ENCODE measurements at regions not wholly inside any gene's neighbourhood (a gene's known extent, or its start where the extent isn't known, plus 50 kb on each side); places are given as distances from the start of the nearest gene placed in this dataset.
"Not testable (repeated sequence)": the region's sequence is repeated elsewhere in the genome, so short reads cannot be mapped to it uniquely, and the experiment has no call there.

DNA sequence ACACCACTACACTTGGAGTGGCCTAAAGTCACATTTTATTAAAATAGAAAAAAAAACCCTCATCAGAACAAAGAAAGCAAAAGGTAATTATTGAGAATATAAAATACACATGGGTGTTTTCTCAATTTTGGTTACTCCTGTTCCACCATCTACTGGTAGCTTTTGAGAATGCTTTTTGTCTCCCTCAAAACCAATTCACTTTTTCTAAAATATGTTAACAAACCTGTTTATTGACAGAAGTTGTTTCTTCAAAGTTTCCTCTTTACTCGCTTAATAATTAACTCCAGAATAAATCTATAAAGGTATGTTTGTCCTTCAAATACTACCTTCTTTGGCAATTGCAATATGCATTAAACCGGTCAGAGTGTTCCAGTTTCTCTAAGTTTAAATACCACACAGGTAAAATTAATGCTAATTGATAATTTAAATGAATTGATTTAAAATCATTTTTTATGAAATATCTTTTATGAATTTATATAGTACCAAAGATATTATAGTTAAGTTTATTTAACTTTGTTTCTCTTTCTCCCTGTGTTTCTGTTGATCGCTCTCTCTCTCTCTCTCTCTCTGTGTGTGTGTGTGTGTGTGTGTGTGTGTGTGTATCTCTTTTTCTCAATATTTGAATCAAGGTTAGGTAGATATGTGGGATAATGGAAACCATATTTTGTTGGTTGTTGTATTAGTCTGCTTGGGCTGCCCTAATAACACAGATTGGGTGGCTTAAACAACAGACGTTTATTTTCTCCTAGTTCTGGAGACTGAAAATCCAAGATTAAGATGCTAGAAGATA, 487.4 kb downstream of the PRDM9 start:
- DNase-seq, result no peak

DNA sequence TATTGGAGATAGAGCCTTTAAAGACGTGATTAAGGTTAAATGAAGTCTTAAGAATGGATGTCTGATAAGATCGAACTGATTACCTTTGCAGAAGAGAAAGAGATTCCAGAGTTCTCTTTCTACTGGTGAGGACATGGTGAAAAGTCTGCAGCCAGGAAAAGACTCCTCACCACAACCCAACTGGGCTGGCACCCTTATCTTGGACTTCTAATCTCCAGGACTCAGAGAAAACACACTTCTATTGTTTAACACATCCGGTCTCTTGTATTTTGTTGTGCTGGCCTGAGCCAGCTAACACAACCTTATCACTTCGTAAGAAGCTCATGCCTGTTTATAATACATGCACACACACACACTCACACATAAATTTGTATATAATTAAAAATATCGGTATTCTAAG, 489.1 kb downstream of the PRDM9 start:
- no peak for DNase-seq

DNA sequence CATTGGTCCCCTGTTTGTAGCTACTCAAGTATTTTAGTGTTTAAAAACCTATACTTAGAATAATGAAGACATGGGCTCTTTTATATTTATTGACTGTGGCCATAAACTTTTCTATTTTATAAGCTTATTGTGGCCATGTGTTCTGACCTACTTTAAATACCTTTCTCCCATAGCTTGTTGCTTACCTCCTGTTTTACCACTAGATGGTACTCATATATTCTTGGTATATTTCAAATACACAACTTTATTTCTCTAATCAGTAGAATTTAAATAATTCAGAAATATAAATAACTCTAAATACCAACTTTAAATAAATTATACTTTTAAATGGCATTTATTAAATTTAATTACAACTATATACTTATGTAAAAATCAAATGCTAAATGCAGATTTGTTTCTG, 498.0 kb downstream of the PRDM9 start:
- DNase-seq, result no peak

DNA sequence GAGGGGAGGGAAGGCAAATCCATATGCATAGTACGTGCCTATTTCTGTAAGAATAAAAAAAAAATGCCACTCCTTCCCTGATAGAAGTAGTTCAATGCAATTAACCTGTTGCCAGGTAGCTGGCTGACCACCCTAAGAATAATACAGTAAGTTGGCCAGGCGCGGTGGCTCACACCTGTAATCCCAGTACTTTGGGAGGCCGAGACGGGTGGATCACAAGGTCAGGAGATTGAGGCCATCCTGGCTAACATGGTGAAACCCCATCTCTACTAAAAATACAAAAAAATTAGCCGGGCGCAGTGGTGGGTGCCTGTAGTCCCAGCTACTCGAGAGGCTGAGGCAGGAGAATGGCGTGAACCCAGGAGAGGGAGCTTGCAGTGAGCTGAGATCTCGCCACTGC, 510.3 kb downstream of the PRDM9 start:
- DNase-seq, result not testable (repeated sequence)

DNA sequence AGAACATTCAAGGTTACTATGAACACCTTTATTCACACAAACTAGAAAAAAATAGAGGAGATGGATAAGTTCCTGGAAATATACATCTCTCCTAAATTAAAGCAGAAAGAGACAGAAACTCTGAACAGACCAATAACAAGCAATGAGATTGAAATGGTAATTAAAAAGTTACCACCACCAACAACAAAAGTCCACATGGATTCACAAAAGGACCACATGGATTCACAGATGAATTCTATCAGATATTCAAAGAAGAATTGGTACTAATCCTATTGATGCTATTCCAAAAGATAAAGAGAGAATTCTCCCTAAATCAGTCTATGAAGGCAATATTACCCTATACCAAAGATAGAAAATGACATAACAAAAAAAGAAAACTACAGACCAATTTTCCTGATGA, 518.9 kb downstream of the PRDM9 start:
- no peak for DNase-seq

DNA sequence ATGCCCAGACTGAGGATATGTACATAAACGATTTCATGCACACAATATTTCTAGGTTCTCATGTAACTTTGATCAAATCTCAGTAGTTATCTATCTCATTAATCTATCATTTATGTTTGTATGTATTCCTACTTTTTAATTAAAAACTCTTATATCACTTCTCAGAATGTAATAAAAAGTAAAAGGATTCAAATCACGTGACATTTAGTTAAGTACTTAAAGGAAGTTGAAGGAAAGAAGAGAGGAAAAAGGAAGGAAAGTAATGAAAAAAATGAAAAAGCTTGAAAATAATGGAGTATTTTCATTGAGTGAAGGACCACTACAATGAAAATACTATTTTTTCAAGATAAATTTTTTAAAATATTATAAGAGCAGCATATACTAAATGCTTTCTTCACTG, 535.3 kb downstream of the PRDM9 start:
- DNase-seq, result no peak

DNA sequence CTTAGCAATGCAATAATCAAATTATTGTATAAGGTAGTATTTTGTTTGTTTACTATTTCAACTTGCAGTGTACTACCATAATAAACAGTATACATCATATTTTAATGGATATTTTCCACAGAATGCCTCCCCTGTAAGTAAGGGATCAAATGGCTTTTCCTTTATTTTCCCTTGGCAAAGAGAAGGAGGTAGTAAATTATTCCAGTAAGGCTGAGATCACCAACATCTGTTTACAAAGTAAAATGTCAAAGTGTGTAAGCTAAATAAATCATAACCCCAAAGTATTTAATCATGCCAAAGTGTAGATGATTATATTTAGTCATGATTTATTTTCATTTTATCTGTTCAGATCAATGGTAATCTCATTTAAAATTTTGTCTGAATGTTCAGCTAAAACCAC, 537.6 kb downstream of the PRDM9 start:
- DNase-seq, result no peak

DNA sequence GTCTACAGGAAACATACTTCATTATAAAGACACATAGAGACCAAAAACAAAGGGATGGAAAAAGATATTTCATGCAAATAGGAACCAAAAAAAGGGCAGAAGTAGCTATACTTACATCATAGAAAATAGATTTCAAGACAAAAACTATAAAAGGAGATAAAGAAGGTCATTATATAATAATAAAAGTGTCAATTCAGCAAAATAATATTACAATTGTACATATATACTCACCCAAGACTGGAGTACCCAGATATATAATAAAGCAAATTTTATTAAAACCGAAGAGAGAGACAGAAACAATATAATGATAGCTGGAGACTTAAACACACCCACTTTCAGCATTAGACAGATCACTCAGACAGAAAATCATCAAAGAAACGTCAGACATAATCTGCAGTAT, 546.3 kb downstream of the PRDM9 start:
- no peak for DNase-seq

DNA sequence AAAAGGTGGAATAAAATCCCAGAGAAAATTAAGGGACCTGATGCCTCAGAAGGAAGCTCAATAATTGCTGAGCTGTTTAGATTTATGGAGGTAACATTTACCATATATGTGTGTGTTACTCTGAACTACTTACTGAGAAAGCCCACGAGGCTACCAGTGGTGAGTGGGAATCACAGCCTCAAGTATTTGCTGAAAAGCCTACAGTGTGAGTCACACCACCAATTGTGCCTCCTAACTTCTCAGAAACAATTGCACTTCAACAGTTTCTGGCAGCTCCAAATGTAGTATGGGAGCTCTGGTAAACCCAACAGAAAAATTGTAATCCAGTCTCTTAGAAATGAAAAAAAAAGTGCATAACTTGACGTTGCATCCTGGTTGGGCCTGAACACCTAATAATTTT, 551.6 kb downstream of the PRDM9 start:
- DNase-seq, result no peak

DNA sequence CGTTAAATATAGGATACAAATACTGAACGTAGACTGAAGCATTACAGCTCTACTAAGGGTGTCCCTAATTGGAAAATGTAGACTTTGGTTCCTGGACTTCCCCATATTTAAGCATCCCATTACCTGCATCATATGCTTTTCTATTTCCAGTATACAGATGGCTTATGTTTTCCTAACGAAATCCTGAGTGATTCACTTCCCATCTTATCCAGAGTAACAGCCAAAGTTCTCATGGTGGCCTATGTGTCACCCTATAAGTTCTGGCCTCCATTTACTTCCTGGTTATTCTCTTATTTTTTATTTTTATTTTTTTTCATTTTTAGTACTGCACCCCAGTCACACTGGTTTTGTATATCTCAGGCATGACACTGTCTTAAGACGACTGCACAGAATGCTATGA, 552.3 kb downstream of the PRDM9 start:
- no peak for DNase-seq

DNA sequence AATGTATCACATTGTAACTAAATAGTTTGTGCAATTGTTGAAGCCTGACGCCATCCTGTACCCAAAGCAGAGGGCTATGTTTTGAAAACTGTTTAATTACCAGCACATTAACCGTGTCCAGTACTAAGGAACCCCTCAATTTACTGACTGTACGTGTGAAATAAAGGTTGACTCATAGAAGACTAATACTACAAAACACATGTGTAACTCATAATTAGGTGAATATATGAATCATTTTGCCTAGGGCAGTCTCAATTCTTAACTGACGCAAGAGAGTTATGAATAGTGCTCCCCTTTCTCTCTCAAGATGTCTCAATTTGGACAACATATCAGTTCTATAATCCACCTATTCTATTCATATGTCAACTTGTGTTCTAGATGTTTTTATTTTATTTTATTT, 558.4 kb downstream of the PRDM9 start:
- DNase-seq, result no peak

DNA sequence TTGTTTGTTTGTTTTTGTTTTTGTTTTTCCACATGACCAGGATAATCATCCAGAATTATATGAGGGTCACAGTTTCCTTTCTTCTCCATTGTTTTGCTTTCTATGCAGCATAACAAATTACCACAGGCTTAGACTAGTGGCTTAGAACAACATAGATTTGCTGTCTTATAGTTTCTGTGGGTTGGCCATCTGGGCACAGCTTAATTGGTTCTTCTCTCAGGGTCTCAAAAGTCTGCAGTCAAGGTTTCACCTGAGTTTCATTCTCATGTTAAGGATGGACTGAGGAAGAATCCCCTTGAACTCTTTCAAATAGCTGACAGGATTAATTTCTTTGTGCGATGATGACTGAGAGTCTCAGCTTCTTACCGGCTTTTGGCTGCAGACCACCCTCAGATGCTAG, 559.8 kb downstream of the PRDM9 start:
- DNase-seq, result no peak

DNA sequence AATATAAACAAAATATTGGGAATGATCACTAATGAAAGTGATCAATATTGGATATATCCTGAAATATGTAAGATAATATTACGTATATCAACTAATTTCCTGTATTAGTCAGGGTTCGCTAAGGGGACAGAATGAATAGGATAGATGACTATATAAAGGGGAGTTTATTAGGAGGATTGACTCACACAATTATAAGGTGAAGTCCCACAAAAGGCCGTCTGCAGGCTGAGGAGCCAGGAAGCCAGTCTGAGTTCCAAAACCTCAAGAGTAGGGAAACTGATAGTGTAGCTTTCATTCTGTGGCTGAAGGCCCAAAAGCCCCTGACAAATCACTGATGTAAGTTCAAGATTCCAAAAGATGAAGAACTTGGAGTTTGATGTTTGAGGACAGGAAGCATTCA, 561.1 kb downstream of the PRDM9 start:
- no peak for DNase-seq

DNA sequence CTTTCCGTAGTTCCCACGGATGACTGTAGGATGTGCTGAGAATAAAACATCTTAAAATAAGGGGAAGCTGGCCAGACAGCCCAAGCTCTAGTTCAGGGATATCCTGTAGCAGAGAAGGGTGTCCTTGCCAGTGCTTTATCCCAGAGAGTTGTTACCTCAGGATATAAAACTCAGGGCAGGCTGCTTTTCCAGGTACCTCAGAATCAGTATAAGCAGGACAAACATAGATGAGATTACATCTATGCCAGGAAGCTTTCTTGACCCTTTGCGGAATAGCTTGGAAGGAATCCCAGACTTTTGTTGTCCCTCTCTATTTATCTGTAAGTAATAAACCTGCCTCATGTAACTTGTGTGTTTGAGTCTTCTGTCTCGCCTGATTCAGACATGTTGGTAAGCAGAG, 565.7 kb downstream of the PRDM9 start:
- DNase-seq, result no peak

DNA sequence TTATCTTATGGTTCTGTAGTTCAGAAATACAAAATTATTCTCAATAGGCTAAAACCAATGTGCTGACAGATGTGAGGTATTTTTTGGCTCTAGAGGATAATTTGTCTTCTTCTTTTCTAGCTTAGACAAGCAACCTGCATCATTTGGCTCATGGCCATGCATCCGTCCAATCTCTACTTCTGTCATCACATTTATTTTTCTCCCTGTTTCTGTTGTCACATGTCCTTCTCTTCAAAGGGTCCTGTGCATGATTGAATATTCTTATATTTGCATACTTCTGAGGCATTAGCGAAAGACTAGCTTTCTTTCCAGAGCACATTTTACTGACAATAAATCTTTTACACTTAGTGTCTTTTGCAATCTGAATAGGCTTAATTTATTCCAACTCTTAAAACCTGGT, 564.7 kb downstream of the CDH10 start:
- DNase-seq, result no peak

DNA sequence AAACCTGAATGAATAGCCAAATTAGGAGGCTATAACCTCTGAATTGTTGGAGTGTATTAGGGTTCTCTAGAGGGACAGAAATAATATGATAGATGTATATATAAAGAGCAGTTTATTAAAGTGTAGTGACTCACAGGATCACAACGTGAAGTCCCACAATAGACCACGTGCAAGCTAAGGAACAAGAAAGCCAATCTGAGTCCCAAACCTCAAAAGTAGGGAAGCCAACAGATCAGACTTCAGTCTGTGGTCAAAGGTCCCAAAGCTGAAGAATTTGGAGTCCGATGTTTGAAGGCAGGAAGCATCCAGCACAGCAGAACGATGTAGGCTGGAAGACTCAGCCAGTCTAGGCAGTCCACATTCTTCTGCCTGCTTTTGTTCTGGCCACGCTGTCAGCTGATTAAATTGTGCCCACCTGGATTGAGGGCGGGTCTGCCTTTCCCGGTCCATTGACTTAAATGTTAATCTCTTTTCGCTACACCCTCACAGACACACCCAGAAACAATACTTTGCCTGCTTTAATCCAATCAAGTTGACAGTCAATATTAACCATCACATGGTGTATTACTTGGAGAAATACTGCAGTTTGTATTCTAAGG, 550.6 kb downstream of the CDH10 start:
- no peak for DNase-seq

DNA sequence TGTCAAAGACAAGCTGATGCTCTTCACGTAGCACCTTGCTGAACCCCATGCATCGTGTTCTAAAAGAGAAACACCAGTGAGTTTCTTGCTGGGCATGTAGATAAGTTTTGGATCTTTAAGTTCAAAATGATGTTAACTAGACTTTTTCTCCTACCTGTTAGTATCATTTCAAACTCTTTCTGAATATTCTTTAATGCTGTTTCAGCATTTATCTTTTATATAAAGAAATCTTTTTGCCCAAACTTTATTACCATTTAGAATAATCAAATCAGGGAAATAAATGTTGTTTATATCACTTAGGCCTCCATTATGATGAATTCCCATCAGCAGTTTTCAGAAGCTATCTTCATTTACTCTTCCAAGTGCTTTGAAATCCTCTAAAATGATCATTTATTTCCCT, 542.8 kb downstream of the CDH10 start:
- no peak for DNase-seq

DNA sequence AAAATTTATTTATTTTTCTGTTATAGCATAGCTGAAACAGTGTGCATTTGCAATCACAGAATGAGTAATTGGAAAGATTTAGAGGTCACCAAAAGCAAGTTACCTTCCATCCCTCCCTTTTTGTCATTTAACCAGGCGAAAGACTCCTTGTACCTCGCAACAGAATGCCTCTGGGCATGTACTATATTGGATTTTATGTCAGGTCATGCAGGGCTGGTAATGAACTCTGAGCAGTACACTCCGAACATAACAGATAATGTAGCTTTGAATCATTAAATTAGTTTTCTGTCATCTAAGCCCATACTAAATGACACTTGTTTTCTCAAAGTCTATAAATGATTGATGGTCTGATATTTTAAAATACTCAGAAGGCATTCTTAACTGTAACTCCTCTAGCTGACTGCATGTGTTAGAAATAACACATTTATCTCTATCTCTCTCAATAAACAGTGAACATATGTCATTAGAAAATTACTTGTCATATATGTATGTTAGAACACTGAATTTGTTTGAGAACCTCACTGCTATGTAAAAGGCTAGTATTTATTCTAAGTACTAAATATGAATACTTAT, 541.2 kb downstream of the CDH10 start:
- DNase-seq, result no peak

DNA sequence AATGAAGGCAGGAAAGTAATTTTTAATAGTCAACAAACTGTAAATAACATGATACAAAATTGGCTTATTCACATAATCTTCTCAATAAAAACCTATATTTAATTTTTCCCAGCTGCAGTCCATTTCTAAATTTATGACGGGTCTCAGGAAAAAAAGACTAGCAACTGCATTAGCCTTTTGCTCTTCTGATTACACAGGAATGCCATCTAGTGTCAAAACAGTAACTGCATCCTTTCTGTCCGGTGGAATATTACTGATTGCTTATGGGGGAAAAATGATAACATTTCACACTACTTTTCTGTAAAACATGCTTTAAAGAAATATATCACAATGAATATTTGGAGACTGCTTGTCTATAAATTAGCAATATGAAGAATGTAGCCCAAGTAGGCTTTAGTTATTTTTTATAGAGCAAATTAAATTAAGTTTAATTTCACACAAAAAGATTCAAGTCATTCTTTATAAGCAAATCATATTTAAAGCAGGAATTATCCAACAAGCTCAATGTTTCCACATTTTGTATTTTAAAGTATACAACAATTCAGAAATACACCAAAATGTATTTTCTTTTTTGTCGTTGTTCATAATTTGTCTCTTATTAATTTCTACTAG, 534.7 kb downstream of the CDH10 start:
- peak in 1 of 4 experiments; percentile 1 for DNase-seq

DNA sequence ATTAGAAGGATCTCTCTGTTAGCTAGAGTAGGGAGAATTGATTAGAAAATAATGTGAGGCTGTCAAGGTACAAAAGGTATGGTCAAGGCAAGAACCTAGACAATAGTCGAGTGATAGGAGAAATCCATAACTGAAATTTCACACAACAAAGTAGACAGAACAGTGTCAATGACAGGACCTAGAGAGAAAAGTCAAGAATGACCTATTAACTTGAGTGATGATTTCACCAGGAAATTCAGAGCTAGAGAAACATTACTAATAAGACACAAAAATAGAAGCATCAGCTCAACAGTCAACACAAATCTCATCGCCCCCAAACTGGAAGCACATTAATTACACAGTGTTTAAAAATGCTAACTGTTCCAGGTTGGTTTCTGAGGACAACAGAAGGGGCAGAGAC, 532.4 kb downstream of the CDH10 start:
- DNase-seq, result no peak

DNA sequence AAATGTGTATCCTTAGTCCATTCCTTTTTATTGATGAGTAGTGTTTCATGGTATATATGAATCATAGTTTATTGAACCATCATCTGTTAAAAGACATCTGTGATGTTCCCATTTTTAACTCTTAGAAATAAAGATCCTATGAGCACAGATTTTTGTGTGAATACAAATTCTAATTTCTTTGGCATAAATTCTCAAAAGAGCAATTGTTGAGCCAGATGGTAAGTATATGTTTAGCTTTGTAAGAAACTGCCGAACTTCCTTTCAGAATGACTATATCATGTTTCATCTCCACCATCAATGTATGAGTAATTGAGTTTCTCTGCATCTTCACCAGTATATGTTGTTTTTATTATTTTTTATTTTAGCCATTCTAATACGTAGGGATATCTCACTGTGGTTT, 526.4 kb downstream of the CDH10 start:
- no peak for DNase-seq

DNA sequence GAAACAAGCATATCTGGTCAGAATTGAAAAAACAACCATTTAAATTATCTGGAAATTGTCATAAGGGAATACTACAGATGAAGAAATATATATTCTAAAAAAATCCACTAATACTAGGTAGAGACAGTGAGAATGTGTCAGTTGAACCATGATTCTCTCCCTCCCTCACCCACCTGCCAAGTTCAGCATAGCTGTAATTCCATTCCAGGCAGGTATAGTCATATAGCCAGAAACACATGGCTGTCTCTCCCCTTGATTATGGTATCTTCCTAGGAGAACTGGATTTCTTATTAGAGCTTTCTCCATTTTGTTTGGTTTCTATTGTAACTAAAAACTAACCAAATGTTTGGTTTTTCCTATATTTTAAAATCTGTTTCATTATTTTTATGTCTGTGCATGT, 509.2 kb downstream of the CDH10 start:
- no peak for DNase-seq

DNA sequence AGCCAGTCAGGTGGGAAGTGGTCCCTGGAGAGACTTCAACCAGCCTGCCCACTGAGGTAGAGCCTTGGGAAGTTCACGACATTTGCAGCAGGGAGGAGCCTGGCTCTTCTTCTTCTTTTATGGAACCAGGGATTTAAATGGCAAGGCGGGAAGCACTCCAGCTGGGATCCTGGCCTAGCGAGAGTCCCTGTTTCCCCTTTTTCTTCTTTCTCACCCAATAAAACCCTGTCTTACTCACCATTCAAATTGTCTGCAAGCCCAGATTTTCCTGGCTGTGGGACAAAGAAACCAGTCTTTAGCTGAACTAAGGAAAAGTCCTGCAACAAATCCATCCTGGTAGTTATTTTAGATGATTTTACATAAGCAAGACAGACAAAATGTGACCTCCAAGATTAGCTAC, 503.7 kb downstream of the CDH10 start:
- no peak for DNase-seq

DNA sequence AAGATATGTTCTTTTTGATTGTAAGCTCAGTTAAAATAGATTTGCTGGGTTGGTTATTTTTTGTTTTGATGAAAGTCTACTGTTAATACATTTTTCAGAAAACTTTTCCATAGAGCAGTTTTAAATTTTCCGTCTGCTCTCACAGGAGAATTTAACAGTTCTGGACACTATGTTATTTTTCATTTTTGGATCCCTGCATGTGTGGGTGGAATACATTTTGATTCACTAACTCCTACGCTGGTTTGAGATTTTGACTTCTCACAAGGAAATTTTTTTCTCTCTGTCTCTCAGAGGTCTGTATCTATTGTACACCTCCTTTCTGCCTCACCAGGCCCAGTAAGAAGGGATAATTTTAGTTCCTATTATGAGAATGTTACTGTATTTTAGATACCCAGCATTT, 502.4 kb downstream of the CDH10 start:
- DNase-seq, result no peak
